GM12878 (cell line): ENCODE measurements at regions not wholly inside any gene's neighbourhood (a gene's known extent, or its start where the extent isn't known, plus 50 kb on each side); places are given as distances from the start of the nearest gene placed in this dataset.

Experiments used
- CEBPB ChIP-seq, 2 experiments: fragments of 150-350 bp in 1 of 2; IDR thresholded peaks; 2 replicates each; pipeline ENCODE4 v1.6.1; 2012 to 2014; ENCODE audit warnings: low read depth in 2 of 2, low read length in 2 of 2, borderline replicate concordance in 1 of 2, inconsistent platforms in 1 of 2
- CHD2 ChIP-seq: IDR thresholded peaks from 2 replicates; pipeline ENCODE4 v1.6.1; 2011; ENCODE audit warnings: low read depth, low read length, improper control_type of control experiment, borderline replicate concordance
- CHD4 ChIP-seq: fragments of 200-600 bp; sonication (generic); IDR thresholded peaks from 2 replicates; pipeline ENCODE4 v1.6.1; 2016; ENCODE audit warnings: mild to moderate bottlenecking
- RUNX3 ChIP-seq: IDR thresholded peaks from 2 replicates; pipeline ENCODE4 v1.6.1; 2012; ENCODE audit warnings: low read length, inconsistent platforms
- SMAD5 ChIP-seq: IDR thresholded peaks from 2 replicates; pipeline ENCODE4 v1.6.1; 2016; ENCODE audit warnings: antibody characterized with exemption, low read depth
- ZBTB11 ChIP-seq: fragments of 450-650 bp; formaldehyde crosslinking; IDR thresholded peaks from 2 replicates; pipeline ENCODE4 v1.5.0; 2022; ENCODE audit warnings: mild to moderate bottlenecking, missing genetic modification characterization
- ZNF687 ChIP-seq: fragments of 450-650 bp; IDR thresholded peaks from 2 replicates; pipeline ENCODE4 v1.6.1; 2017; ENCODE audit warnings: mild to moderate bottlenecking, moderate library complexity

GRCh38 chr1:38658883-38659282, 200.7 kb downstream of the RRAGC start (continued):
- no peak for TF ChIP-seq ZBTB11
- TF ChIP-seq CHD4 = no peak
- no peak for TF ChIP-seq CEBPB (IDR thresholded peaks at IDR 0.05; ENCODE audit: borderline replicate concordance in 1 of 2, low read depth in 2 of 2, low read length in 2 of 2)
- no peak for TF ChIP-seq RUNX3
- no peak for TF ChIP-seq ZNF687
- no peak for TF ChIP-seq CHD2
- TF ChIP-seq SMAD5 = no peak
